Gastrocnemius medialis (tissue), 4 donors: ENCODE measurements at regions not wholly inside any gene's neighbourhood (a gene's known extent, or its start where the extent isn't known, plus 50 kb on each side); places are given as distances from the start of the nearest gene placed in this dataset.

Experiments used
- ATAC-seq, 2 donors: fragments of 150-250 bp; one replicate each; pipeline ENCODE4 v1.9.1; 2016
- DNase-seq, 2 donors: peaks; one replicate each; pipeline ENCODE4 v3.0.0-alpha.2; 2019
- H3K27ac ChIP-seq, 4 donors: fragments of 200-600 bp; sonication (generic); 1 replicate in 1 of 4; 2 replicates in 3 of 4; pipeline ENCODE4 v1.5.1; 2016 to 2018; ENCODE audit warnings: mild to moderate bottlenecking in 2 of 4, moderate library complexity in 1 of 4
- H3K27me3 ChIP-seq, 3 donors: fragments of 200-600 bp; sonication (generic) in 2 of 3; 1 replicate in 1 of 3; 2 replicates in 2 of 3; pipeline versions ENCODE4 v1.5.1 to v1.6.0; 2016 to 2019; ENCODE audit warnings: mild to moderate bottlenecking in 1 of 3, moderate library complexity in 1 of 3
- H3K36me3 ChIP-seq, 2 donors: fragments of 200-600 bp; sonication (generic) in 1 of 2; one replicate each; pipeline ENCODE4 v1.5.1; 2017 to 2018
- H3K4me1 ChIP-seq, 2 donors: fragments of 200-600 bp; sonication (generic) in 1 of 2; one replicate each; pipeline ENCODE4 v1.5.1; 2016 to 2017; ENCODE audit warnings: mild to moderate bottlenecking in 2 of 2
- H3K4me3 ChIP-seq, 4 donors: fragments of 200-600 bp; sonication (generic) in 3 of 4; 1 replicate in 1 of 4; 2 replicates in 3 of 4; pipeline ENCODE4 v1.5.1; 2016 to 2019; ENCODE audit warnings: mild to moderate bottlenecking in 2 of 4
- H3K9me3 ChIP-seq, 3 donors: fragments of 200-600 bp; sonication (generic) in 2 of 3; 1 replicate in 1 of 3; 2 replicates in 2 of 3; pipeline ENCODE4 v1.5.1; 2016 to 2019
- POLR2A ChIP-seq, 2 donors: fragments of 450-650 bp; IDR thresholded peaks; one replicate each; pipeline ENCODE4 v1.6.1; 2017; ENCODE audit warnings: antibody characterized with exemption in 2 of 2, mild to moderate bottlenecking in 2 of 2, moderate library complexity in 2 of 2
- in situ Hi-C, 4 donors: fragments of 200-750 bp; cut with MboI; loops; one replicate each; pipeline versions ENCODE4 v1.15.0 to v1.8.0; 2017; ENCODE audit warnings: low sequenced_read_pairs in 4 of 4
- intact Hi-C: fragments of 100-400 bp; cut with DNase I; formaldehyde crosslinking; loops from one replicate; pipeline ENCODE4 v1.15.1; 2023; ENCODE audit warnings: low total_unique reads
- TF ChIP-seq, protein P1 (sequence below), 5 experiments: fragments of 450-650 bp in 3 of 5; fragments of 200-600 bp in 2 of 5; sonication (generic) in 2 of 5; IDR thresholded peaks in 4 of 5; conservative IDR thresholded peaks in 1 of 5; 1 replicate in 4 of 5; 2 replicates in 1 of 5; pipeline ENCODE4 v1.5.1; 2016 to 2019; ENCODE audit warnings: antibody characterized with exemption in 5 of 5, mild to moderate bottlenecking in 3 of 5, moderate library complexity in 3 of 5

DNA sequence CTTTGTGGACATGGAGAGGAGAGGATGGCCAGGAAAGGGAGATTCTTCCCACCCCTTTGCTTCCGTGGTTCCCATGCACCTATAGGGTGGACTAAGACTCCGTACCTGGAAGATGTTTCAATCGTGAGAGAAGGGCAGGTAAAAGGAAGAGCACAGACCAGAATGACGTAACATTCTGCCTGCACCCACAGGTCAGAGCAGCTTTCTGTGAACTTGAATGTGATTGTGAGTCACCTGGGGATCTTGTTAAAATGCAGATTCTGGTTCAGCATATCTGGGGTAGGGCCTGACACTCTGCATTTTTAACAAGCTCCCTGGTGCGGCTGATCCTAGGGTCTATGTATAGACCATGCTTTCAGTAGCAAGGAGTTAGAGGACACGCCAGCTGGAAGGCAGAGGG is 164.1 kb upstream of the SGK1 start:
- H3K9me3 ChIP-seq = no peaks in the 10 kb centered on the region
- no peak overlapping the region for H3K4me3 ChIP-seq
- intact Hi-C loops = loop anchor here (5.0 kb wide), 1 partner anchor 310 kb away; no protein-coding TSS in a partner anchor
- ATAC-seq (peak in 1 of 2 donors; percentile 16), DNase-seq (no peak)
- H3K27me3 ChIP-seq = no peaks in the 10 kb centered on the region
- peaks cover 32 to 34% of the 10 kb centered on the region in 2 donors for H3K4me1 ChIP-seq
- H3K27ac ChIP-seq = peak overlapping the region; percentile 57 to 75 (median 67)
- in situ Hi-C loops = no loop called here
- no peak for TF ChIP-seq POLR2A (IDR thresholded peaks at IDR 0.05)
- TF ChIP-seq, protein P1, sequence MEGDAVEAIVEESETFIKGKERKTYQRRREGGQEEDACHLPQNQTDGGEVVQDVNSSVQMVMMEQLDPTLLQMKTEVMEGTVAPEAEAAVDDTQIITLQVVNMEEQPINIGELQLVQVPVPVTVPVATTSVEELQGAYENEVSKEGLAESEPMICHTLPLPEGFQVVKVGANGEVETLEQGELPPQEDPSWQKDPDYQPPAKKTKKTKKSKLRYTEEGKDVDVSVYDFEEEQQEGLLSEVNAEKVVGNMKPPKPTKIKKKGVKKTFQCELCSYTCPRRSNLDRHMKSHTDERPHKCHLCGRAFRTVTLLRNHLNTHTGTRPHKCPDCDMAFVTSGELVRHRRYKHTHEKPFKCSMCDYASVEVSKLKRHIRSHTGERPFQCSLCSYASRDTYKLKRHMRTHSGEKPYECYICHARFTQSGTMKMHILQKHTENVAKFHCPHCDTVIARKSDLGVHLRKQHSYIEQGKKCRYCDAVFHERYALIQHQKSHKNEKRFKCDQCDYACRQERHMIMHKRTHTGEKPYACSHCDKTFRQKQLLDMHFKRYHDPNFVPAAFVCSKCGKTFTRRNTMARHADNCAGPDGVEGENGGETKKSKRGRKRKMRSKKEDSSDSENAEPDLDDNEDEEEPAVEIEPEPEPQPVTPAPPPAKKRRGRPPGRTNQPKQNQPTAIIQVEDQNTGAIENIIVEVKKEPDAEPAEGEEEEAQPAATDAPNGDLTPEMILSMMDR (IDR thresholded peaks at IDR 0.05 in 4 of 5, conservative IDR thresholded peaks at IDR 0.05 in 1 of 5) = no peak
- no peaks in the 10 kb centered on the region for H3K36me3 ChIP-seq

DNA sequence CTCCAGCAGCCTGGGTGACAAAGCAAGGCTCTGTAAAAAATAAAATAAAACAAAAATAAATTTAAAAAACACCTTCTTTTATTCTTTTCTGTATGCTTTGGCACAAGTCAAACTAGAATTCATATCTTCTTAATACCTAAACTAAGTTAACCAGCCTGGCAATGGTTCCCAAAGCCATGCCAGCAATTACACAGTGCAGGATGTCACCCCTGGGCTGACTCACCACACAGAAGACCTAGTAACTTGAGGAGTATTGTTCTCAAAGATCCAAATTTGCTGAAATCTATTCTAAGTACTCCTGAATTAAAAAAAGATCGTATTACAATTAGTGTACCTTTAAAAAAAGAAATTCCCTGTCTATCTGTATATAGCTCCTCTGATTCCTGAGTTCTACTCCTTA is 162.7 kb upstream of the SGK1 start:
- TF ChIP-seq POLR2A (IDR thresholded peaks at IDR 0.05) = no peak
- TF ChIP-seq, protein P1 (IDR thresholded peaks at IDR 0.05 in 4 of 5, conservative IDR thresholded peaks at IDR 0.05 in 1 of 5) = no peak
- ATAC-seq (peak; percentile 86 to 91), DNase-seq (peak; percentile 52 to 67)
- no peaks in the 10 kb centered on the region for H3K27me3 ChIP-seq
- H3K36me3 ChIP-seq = no peaks in the 10 kb centered on the region
- H3K4me3 ChIP-seq = no peak overlapping the region
- in situ Hi-C loops = no loop called here
- intact Hi-C loops = loop anchor here (5.0 kb wide), 1 partner anchor 308 kb away; no protein-coding TSS in a partner anchor
- H3K27ac ChIP-seq = peak overlapping the region in 3 of 4 donors; percentile 57 to 75 (median 65)
- peaks cover 32 to 34% of the 10 kb centered on the region in 2 donors for H3K4me1 ChIP-seq
- H3K9me3 ChIP-seq = no peaks in the 10 kb centered on the region

DNA sequence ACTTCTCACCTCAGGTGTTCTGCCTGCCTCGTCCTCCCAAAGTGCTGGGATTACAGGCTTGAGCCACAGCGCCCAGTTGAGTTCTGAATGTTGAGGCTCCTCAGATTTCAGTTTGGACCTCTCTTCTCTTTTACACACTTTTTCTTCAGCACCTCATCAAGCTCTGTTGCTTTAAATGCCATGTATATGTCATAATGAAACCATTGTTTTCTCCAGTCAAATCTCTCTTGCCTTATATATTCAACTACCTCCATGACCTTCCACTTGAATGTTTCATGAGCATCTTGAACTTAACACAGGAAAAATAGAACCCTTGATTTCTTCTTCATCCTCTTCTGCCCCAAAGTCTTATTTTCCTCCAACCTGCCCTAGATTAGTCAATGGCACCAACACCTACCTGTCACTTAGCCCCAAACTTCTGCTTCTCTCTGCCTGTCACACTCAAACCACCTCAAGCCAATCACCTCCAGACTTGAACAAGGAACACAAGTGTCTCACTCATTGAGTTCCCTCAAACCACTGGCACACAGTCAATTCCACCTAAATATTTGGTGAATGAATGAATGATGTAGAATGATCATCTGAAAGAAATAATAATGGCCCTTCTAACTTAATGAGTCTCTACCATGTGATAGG is 161.0 kb upstream of the SGK1 start:
- Histone ChIP-seq H3K9me3 (no peaks in the 10 kb centered on the region), H3K27me3 (no peaks in the 10 kb centered on the region), H3K4me1 (peaks cover 34 to 35% of the 10 kb centered on the region in 2 donors), H3K36me3 (no peaks in the 10 kb centered on the region), H3K27ac (no peak overlapping the region), H3K4me3 (no peak overlapping the region)
- in situ Hi-C loops = no loop called here
- intact Hi-C loops = no loop called here
- DNase-seq (no peak), ATAC-seq (no peak)
- TF ChIP-seq, protein P1 (IDR thresholded peaks at IDR 0.05 in 4 of 5, conservative IDR thresholded peaks at IDR 0.05 in 1 of 5) = no peak

DNA sequence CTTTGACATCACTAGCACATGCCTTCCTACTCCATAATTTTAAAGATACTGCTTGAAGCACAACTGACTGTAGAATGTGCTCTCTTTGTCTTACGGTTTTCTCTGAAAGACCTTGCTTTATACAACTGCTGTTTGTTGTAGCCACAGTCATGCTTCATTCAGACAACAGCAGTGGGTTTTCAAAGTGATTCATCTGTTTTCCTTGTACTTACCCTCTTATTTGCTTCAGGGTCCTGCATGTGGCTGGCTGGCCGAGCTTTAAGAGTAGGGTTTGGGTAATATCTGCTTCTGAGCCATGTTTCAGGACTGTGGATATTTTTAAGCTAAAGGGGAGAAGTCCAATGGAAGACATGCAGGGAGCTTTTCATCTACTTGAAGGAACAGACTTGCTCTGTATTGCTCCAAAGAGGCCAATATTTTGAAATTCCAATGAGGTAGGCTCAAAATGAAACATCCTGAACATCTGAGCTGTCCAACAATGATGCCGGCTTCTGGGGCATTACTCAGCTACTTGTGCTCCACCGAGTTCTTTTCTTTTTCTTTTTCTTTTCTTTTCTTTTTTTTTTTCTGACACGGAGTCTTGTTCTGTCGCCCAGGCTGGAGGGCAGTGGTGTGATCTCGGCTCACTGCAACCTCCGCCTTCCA is 160.2 kb upstream of the SGK1 start:
- H3K27me3 ChIP-seq = no peaks in the 10 kb centered on the region
- intact Hi-C loops = no loop called here

More for the DNA sequence above, 160.2 kb upstream of the SGK1 start:
- no peak for DNase-seq
- Histone ChIP-seq H3K27ac (peak overlapping the region in 1 of 4 donors; percentile 13), H3K4me3 (no peak overlapping the region), H3K36me3 (no peaks in the 10 kb centered on the region), H3K9me3 (no peaks in the 10 kb centered on the region), H3K4me1 (peaks cover 29 to 32% of the 10 kb centered on the region in 2 donors)
- in situ Hi-C loops = no loop called here
- ATAC-seq = no peak
- TF ChIP-seq, protein P1 (IDR thresholded peaks at IDR 0.05 in 4 of 5, conservative IDR thresholded peaks at IDR 0.05 in 1 of 5) = no peak
- TF ChIP-seq POLR2A (IDR thresholded peaks at IDR 0.05) = no peak
